Gastrocnemius medialis (tissue), 4 donors: ENCODE measurements at regions not wholly inside any gene's neighbourhood (a gene's known extent, or its start where the extent isn't known, plus 50 kb on each side); places are given as distances from the start of the nearest gene placed in this dataset.

Experiments
- ATAC-seq, 2 donors: fragments of 150-250 bp; one replicate each; pipeline ENCODE4 v1.9.1; 2016
- DNase-seq, 2 donors: peaks; one replicate each; pipeline ENCODE4 v3.0.0-alpha.2; 2019
- H3K27ac ChIP-seq, 4 donors: fragments of 200-600 bp; sonication (generic); 1 replicate in 1 of 4; 2 replicates in 3 of 4; pipeline ENCODE4 v1.5.1; 2016 to 2018; ENCODE audit warnings: mild to moderate bottlenecking in 2 of 4, moderate library complexity in 1 of 4
- H3K27me3 ChIP-seq, 3 donors: fragments of 200-600 bp; sonication (generic) in 2 of 3; 1 replicate in 1 of 3; 2 replicates in 2 of 3; pipeline versions ENCODE4 v1.5.1 to v1.6.0; 2016 to 2019; ENCODE audit warnings: mild to moderate bottlenecking in 1 of 3, moderate library complexity in 1 of 3
- H3K36me3 ChIP-seq, 2 donors: fragments of 200-600 bp; sonication (generic) in 1 of 2; one replicate each; pipeline ENCODE4 v1.5.1; 2017 to 2018
- H3K4me1 ChIP-seq, 2 donors: fragments of 200-600 bp; sonication (generic) in 1 of 2; one replicate each; pipeline ENCODE4 v1.5.1; 2016 to 2017; ENCODE audit warnings: mild to moderate bottlenecking in 2 of 2
- H3K4me3 ChIP-seq, 4 donors: fragments of 200-600 bp; sonication (generic) in 3 of 4; 1 replicate in 1 of 4; 2 replicates in 3 of 4; pipeline ENCODE4 v1.5.1; 2016 to 2019; ENCODE audit warnings: mild to moderate bottlenecking in 2 of 4
- H3K9me3 ChIP-seq, 3 donors: fragments of 200-600 bp; sonication (generic) in 2 of 3; 1 replicate in 1 of 3; 2 replicates in 2 of 3; pipeline ENCODE4 v1.5.1; 2016 to 2019
- CTCF ChIP-seq, 5 experiments: fragments of 450-650 bp in 3 of 5; fragments of 200-600 bp in 2 of 5; sonication (generic) in 2 of 5; IDR thresholded peaks in 4 of 5; conservative IDR thresholded peaks in 1 of 5; 1 replicate in 4 of 5; 2 replicates in 1 of 5; pipeline ENCODE4 v1.5.1; 2016 to 2019; ENCODE audit warnings: antibody characterized with exemption in 5 of 5, mild to moderate bottlenecking in 3 of 5, moderate library complexity in 3 of 5
- POLR2A ChIP-seq, 2 donors: fragments of 450-650 bp; IDR thresholded peaks; one replicate each; pipeline ENCODE4 v1.6.1; 2017; ENCODE audit warnings: antibody characterized with exemption in 2 of 2, mild to moderate bottlenecking in 2 of 2, moderate library complexity in 2 of 2
- in situ Hi-C, 4 donors: fragments of 200-750 bp; cut with MboI; loops; one replicate each; pipeline versions ENCODE4 v1.15.0 to v1.8.0; 2017; ENCODE audit warnings: low sequenced_read_pairs in 4 of 4
- intact Hi-C: fragments of 100-400 bp; cut with DNase I; formaldehyde crosslinking; loops from one replicate; pipeline ENCODE4 v1.15.1; 2023; ENCODE audit warnings: low total_unique reads

- no peak for ATAC-seq
- intact Hi-C loops, result no loop called here
- H3K9me3 ChIP-seq, result no peaks in the 10 kb centered on the region
- no peak for TF ChIP-seq CTCF (IDR thresholded peaks at IDR 0.05 in 4 of 5, conservative IDR thresholded peaks at IDR 0.05 in 1 of 5)
- TF ChIP-seq POLR2A (IDR thresholded peaks at IDR 0.05), result no peak
- H3K4me3 ChIP-seq, result no peak overlapping the region
- H3K4me1 ChIP-seq, result no peaks in the 10 kb centered on the region
- H3K27me3 ChIP-seq, result no peaks in the 10 kb centered on the region
- in situ Hi-C loops, result no loop called here
- no peak for DNase-seq
- H3K27ac ChIP-seq, result no peak overlapping the region
- H3K36me3 ChIP-seq, result no peaks in the 10 kb centered on the region
These were observed 54.6 kb upstream of the UNC5C start for GRCh38 chr4:95603393-95603792.

GRCh38 chr4:95602872-95603271 lies 54.1 kb upstream of the UNC5C start:
- Histone ChIP-seq H3K4me3 (no peak overlapping the region), H3K27me3 (no peaks in the 10 kb centered on the region), H3K36me3 (no peaks in the 10 kb centered on the region), H3K9me3 (no peaks in the 10 kb centered on the region), H3K27ac (no peak overlapping the region), H3K4me1 (no peaks in the 10 kb centered on the region)
- DNase-seq (no peak), ATAC-seq (no peak)
- in situ Hi-C loops, result no loop called here
- TF ChIP-seq POLR2A (IDR thresholded peaks at IDR 0.05) (no peak), CTCF (IDR thresholded peaks at IDR 0.05 in 4 of 5, conservative IDR thresholded peaks at IDR 0.05 in 1 of 5) (no peak)
- intact Hi-C loops, result no loop called here

GRCh38 chr4:95601356-95601755 lies 52.6 kb upstream of the UNC5C start:
- Histone ChIP-seq H3K9me3 (no peaks in the 10 kb centered on the region), H3K4me3 (no peak overlapping the region), H3K27ac (no peak overlapping the region), H3K4me1 (no peaks in the 10 kb centered on the region), H3K27me3 (no peaks in the 10 kb centered on the region), H3K36me3 (no peaks in the 10 kb centered on the region)
- no peak for TF ChIP-seq CTCF (IDR thresholded peaks at IDR 0.05 in 4 of 5, conservative IDR thresholded peaks at IDR 0.05 in 1 of 5)
- no peak for TF ChIP-seq POLR2A (IDR thresholded peaks at IDR 0.05)
- intact Hi-C loops, result no loop called here
- ATAC-seq, result no peak
- in situ Hi-C loops, result no loop called here
- no peak for DNase-seq

- H3K27me3 ChIP-seq, result no peaks in the 10 kb centered on the region
- H3K4me1 ChIP-seq, result no peaks in the 10 kb centered on the region
- DNase-seq, result no peak
- no peak for ATAC-seq
- H3K4me3 ChIP-seq, result no peak overlapping the region
- no peak overlapping the region for H3K27ac ChIP-seq
- in situ Hi-C loops (no loop called here), intact Hi-C loops (no loop called here)
- H3K36me3 ChIP-seq, result no peaks in the 10 kb centered on the region
- H3K9me3 ChIP-seq, result no peaks in the 10 kb centered on the region
- TF ChIP-seq CTCF (IDR thresholded peaks at IDR 0.05 in 4 of 5, conservative IDR thresholded peaks at IDR 0.05 in 1 of 5) (no peak), POLR2A (IDR thresholded peaks at IDR 0.05) (no peak)
These were observed 51.1 kb upstream of the UNC5C start for GRCh38 chr4:95599777-95600400.
